K562 (cell line): ENCODE measurements at regions not wholly inside any gene's neighbourhood (a gene's known extent, or its start where the extent isn't known, plus 50 kb on each side); places are given as distances from the start of the nearest gene placed in this dataset.

Experiments used
- JUND ChIP-seq, 2 experiments: IDR thresholded peaks; 2 replicates in 1 of 2; 3 replicates in 1 of 2; pipeline ENCODE4 v1.6.1; 2011; ENCODE audit warnings: borderline replicate concordance in 2 of 2, low read depth in 2 of 2, low read length in 2 of 2, improper control_type of control experiment in 1 of 2, missing biosample characterization in 1 of 2, missing genetic modification characterization in 1 of 2, missing genetic modification reagents in 1 of 2
- KLF1 ChIP-seq: fragments of 450-650 bp; IDR thresholded peaks from 2 replicates; pipeline ENCODE4 v1.6.1; 2016; ENCODE audit warnings: missing genetic modification characterization, missing compliant biosample characterization
- NEUROD1 ChIP-seq: fragments of 150-350 bp; IDR thresholded peaks from 2 replicates; pipeline ENCODE4 v1.6.1; 2014; ENCODE audit warnings: borderline replicate concordance, low read length, low read depth; ENCODE audit not compliant: partially characterized antibody
- NFIX ChIP-seq: fragments of 250-450 bp; sonication (Bioruptor Pico); IDR thresholded peaks from 2 replicates; pipeline ENCODE4 v1.4.0; 2020; ENCODE audit warnings: low read depth, mild to moderate bottlenecking, moderate library complexity
- PCBP2 ChIP-seq: fragments of 200-400 bp; formaldehyde crosslinking; IDR thresholded peaks from 2 replicates; pipeline ENCODE4 v1.6.1; 2018; ENCODE audit warnings: low read length, low read depth, mild to moderate bottlenecking, moderate library complexity; ENCODE audit not compliant: poor library complexity, severe bottlenecking
- PHB2 ChIP-seq: fragments of 450-650 bp; IDR thresholded peaks from 2 replicates; pipeline ENCODE4 v1.6.1; 2017; ENCODE audit warnings: low read depth
- PHF20 ChIP-seq: fragments of 450-650 bp; IDR thresholded peaks from 2 replicates; pipeline ENCODE4 v1.6.1; 2018; ENCODE audit not compliant: partially characterized antibody
- ZBTB40 ChIP-seq, 2 experiments: fragments of 450-650 bp in 1 of 2; sonication (generic) in 1 of 2; formaldehyde crosslinking in 1 of 2; IDR thresholded peaks; 2 replicates each; pipeline versions ENCODE4 v1.7.1 to v1.9.0; 2016 to 2022; ENCODE audit warnings: inconsistent platforms in 1 of 2, mild to moderate bottlenecking in 1 of 2, missing genetic modification reagents in 1 of 2
- ZNF512 ChIP-seq: IDR thresholded peaks from 2 replicates; pipeline ENCODE4 v1.6.1; 2016; ENCODE audit warnings: missing genetic modification characterization, missing compliant biosample characterization

- no peak for TF ChIP-seq ZNF512
- TF ChIP-seq ZBTB40 (IDR thresholded peaks at IDR 0.05), result peak; percentile 73
- TF ChIP-seq ZBTB40 (CRISPR knock-in tag; IDR thresholded peaks at IDR 0.05), result peak; percentile 21; the same call in 1 of the 2 replicates
- TF ChIP-seq KLF1 (tag), result 0 out of 2 replicates have a peak, but pooled peaks have one; percentile 18
- TF ChIP-seq NFIX (CRISPR knock-in tag), result no peak
- TF ChIP-seq NEUROD1, result peak; percentile 96
- peak; percentile 61; the same call in 1 of the 2 replicates for TF ChIP-seq PHB2
- TF ChIP-seq PCBP2, result peak; percentile 74
- no peak for TF ChIP-seq PHF20
- TF ChIP-seq JUND (IDR thresholded peaks at IDR 0.05; ENCODE audit: borderline replicate concordance, low read depth, low read length), result peak; percentile 76
- TF ChIP-seq JUND (tag; IDR thresholded peaks at IDR 0.05; ENCODE audit: borderline replicate concordance, low read depth, low read length), result peak; percentile 35; the same call in 1 of the 3 replicates
These were observed 58.8 kb upstream of the GSE1 start (continued) for GRCh38 chr16:85554114-85554888.
